Bronchial epithelial cell (primary cell): ENCODE measurements at regions not wholly inside any gene's neighbourhood (a gene's known extent, or its start where the extent isn't known, plus 50 kb on each side); places are given as distances from the start of the nearest gene placed in this dataset.

Source experiments
- DNase-seq: peaks from one replicate; pipeline ENCODE4 v3.0.0-alpha.2; 2010; ENCODE audit warnings: low read depth
- FAIRE-seq: peaks from 2 replicates; lab custom pipeline; 2011; peaks lifted over from hg19 to GRCh38; lab: Jason Lieb, UNC
- H3K27me3 ChIP-seq: 2 replicates; pipeline ENCODE4 v1.5.1; 2011; ENCODE audit warnings: low read length; ENCODE audit not compliant: control insufficient read depth, insufficient read depth
- H3K36me3 ChIP-seq: 2 replicates; pipeline ENCODE4 v1.5.1; 2011; ENCODE audit warnings: low read length; ENCODE audit not compliant: control insufficient read depth, insufficient read depth
- H3K4me3 ChIP-seq: 2 replicates; pipeline ENCODE4 v1.5.1; 2011; ENCODE audit warnings: mild to moderate bottlenecking, low read depth, low read length, control low read depth
- CTCF ChIP-seq: IDR thresholded peaks from 2 replicates; pipeline ENCODE4 v1.5.1; 2011; ENCODE audit warnings: mild to moderate bottlenecking, moderate library complexity, low read length, control low read depth, inconsistent platforms; ENCODE audit not compliant: insufficient read depth, severe bottlenecking

GRCh38 chr2:220665108-220665471 is 907.0 kb downstream of the EPHA4 start:
- Histone ChIP-seq H3K4me3 (no peak overlapping the region), H3K36me3 (no peaks in the 10 kb centered on the region), H3K27me3 (no peaks in the 10 kb centered on the region)
- DNase-seq (no peak), FAIRE-seq (no peak)
- no peak for TF ChIP-seq CTCF

DNA sequence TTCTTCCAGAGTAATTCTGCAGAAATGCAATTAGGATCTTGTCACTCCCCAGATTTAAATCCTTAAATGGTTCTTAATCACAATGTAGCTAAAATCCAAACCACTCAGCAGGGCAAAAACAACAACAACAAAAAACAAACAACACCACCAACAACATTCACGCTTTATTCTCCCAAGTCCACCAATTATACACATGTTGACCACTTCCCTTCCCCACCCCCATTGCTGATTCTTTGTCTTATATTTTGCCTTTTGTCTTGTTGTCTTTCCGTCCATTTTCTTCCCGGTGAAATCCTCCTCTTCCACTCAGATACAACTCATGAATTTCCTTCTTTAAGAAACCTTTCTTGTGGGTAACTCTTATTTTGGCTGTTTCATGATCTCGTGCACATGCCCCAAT is 902.8 kb downstream of the EPHA4 start:
- Histone ChIP-seq H3K36me3 (no peaks in the 10 kb centered on the region), H3K4me3 (no peak overlapping the region), H3K27me3 (no peaks in the 10 kb centered on the region)
- no peak for TF ChIP-seq CTCF
- FAIRE-seq (no peak), DNase-seq (no peak)

- TF ChIP-seq CTCF: no peak
- no peaks in the 10 kb centered on the region for H3K36me3 ChIP-seq
- DNase-seq (no peak), FAIRE-seq (no peak)
- no peaks in the 10 kb centered on the region for H3K27me3 ChIP-seq
- H3K4me3 ChIP-seq: no peak overlapping the region
Measured at GRCh38 chr2:220670511-220670910, 901.6 kb downstream of the EPHA4 start.

DNA sequence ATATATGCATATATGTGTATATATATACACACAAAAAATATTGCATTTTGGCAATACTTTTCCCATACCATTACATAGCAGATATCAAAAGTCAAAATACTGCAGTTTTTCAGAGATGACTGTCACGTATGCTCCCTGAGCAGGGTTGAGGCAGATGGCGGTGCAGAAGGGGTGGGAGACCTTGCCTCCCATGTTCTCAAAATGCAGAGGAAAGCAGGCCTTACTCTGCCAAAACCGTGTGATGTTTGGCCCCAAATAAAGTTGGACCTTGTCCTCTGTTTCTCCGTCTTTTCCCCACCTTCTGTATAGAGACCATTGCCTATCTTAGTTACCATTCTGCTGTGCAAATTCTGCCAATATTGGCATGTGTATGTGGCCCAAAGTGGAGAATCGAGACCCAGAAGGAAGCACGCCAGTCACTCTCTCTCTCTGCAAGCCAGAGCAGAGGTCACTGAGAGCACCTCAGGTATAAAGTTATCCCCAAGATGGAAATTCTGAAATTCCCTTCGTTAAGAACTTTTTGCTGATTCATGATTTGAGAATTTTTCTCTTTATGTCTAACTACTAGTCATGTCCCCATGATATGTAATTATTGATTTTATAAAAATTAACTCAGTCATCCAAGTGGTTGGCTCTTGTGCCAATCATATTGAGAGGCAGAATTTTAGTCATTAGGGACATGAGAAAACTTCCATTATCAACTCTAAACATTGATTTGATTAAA is 898.8 kb downstream of the EPHA4 start:
- no peaks in the 10 kb centered on the region for H3K36me3 ChIP-seq
- no peaks in the 10 kb centered on the region for H3K27me3 ChIP-seq
- no peak for DNase-seq
- no peak for FAIRE-seq
- no peak overlapping the region for H3K4me3 ChIP-seq
- TF ChIP-seq CTCF: no peak

DNA sequence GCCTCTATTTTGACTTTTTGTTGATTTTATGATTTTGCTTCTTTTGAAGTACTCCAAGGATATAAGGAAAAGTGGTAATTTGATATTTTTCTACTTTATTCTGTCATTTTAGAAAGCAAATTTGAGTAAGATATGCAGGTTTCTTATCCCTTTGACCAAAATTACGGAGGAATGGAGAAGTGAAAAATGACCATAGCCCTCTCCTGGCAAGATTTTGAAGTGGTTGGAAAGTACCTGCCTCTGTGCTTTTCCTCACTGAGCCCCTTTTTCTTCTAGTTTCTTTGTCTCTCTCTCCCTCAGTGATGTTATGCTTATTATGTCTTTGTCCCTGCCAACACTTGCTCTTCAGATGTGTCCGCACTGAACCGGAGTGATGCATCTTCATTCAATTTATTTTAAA is 898.1 kb downstream of the EPHA4 start:
- DNase-seq (no peak), FAIRE-seq (no peak)
- no peak overlapping the region for H3K4me3 ChIP-seq
- H3K36me3 ChIP-seq: no peaks in the 10 kb centered on the region
- TF ChIP-seq CTCF: peak; percentile 10
- H3K27me3 ChIP-seq: no peaks in the 10 kb centered on the region

- Histone ChIP-seq H3K36me3 (no peaks in the 10 kb centered on the region), H3K27me3 (no peaks in the 10 kb centered on the region), H3K4me3 (no peak overlapping the region)
- FAIRE-seq (peak; percentile 64), DNase-seq (no peak)
- TF ChIP-seq CTCF: no peak
Measured at GRCh38 chr2:220676695-220677094, 895.4 kb downstream of the EPHA4 start.
